PC-3 (cell line): ENCODE measurements at regions not wholly inside any gene's neighbourhood (a gene's known extent, or its start where the extent isn't known, plus 50 kb on each side); places are given as distances from the start of the nearest gene placed in this dataset.
"Not testable (repeated sequence)": the region's sequence is repeated elsewhere in the genome, so short reads cannot be mapped to it uniquely, and the experiment has no call there.

ENCODE experiments used
- ATAC-seq: fragments of 200-7000 bp; cut with Tn5 transposase; 2 replicates; pipeline ENCODE4 v1.9.1; 2020; ENCODE audit warnings: mild to moderate bottlenecking, moderate library complexity
- BruUV-seq: library from RNA; stranded (reverse); fragments of 400-500 nt; replicated peaks from 2 replicates; lab custom pipeline; 2021; lab: Mats Ljungman, UMichigan
- CTCF ChIA-PET: fragments of 300-600 bp; sonication (Branson Sonifier 250); formaldehyde crosslinking; loops from one replicate; lab custom pipeline; 2022; ENCODE audit warnings: antibody characterized with exemption; lab: Charles Lee
- POLR2A ChIA-PET: fragments of 300-600 bp; sonication (Branson Sonifier 250); formaldehyde crosslinking; loops from one replicate; lab custom pipeline; 2022; ENCODE audit warnings: antibody characterized with exemption; ENCODE audit not compliant: unreplicated experiment; lab: Charles Lee
- DNase-seq: peaks from one replicate; pipeline ENCODE4 v3.0.0-alpha.2; 2015
- H2AFZ ChIP-seq: fragments of 300-600 bp; sonication (generic); 2 replicates; pipeline ENCODE4 v1.6.0; 2016; ENCODE audit warnings: antibody characterized with exemption, low read length
- H3F3A ChIP-seq: fragments of 300-600 bp; sonication (generic); one replicate; pipeline ENCODE4 v1.6.0; 2017; ENCODE audit warnings: antibody characterized with exemption, low read length, control low read depth, mild to moderate bottlenecking; ENCODE audit not compliant: unreplicated experiment
- H3K27ac ChIP-seq: fragments of 300-600 bp; sonication (generic); 2 replicates; pipeline ENCODE4 v1.5.1; 2016; ENCODE audit warnings: mild to moderate bottlenecking, low read length
- H3K27me3 ChIP-seq: fragments of 300-600 bp; sonication (generic); 2 replicates; pipeline ENCODE4 v1.6.1; 2016; ENCODE audit warnings: low read length, mixed read lengths
- H3K36me3 ChIP-seq: fragments of 300-600 bp; sonication (generic); 2 replicates; pipeline ENCODE4 v1.6.1; 2016; ENCODE audit warnings: low read depth, mixed run types, low read length, mixed read lengths
- H3K4me1 ChIP-seq: fragments of 300-600 bp; sonication (generic); 2 replicates; pipeline ENCODE4 v1.5.1; 2016; ENCODE audit warnings: low read length; ENCODE audit not compliant: insufficient read depth
- H3K4me2 ChIP-seq: fragments of 300-600 bp; sonication (generic); 2 replicates; pipeline ENCODE4 v1.6.0; 2016; ENCODE audit warnings: low read length
- H3K4me3 ChIP-seq: fragments of 300-600 bp; sonication (generic); 2 replicates; pipeline ENCODE4 v1.5.1; 2016; ENCODE audit warnings: mild to moderate bottlenecking, low read length, mixed read lengths
- H3K79me2 ChIP-seq: fragments of 300-600 bp; sonication (generic); 2 replicates; pipeline ENCODE4 v1.6.1; 2017; ENCODE audit warnings: low read length, mixed read lengths
- H3K9ac ChIP-seq: fragments of 300-600 bp; sonication (generic); 2 replicates; pipeline ENCODE4 v1.6.0; 2016; ENCODE audit warnings: mild to moderate bottlenecking, low read length
- H3K9me2 ChIP-seq: fragments of 300-600 bp; sonication (generic); replicated peaks from 2 replicates; pipeline ENCODE4 v1.6.1; 2016; ENCODE audit warnings: mixed run types, low read length, mixed read lengths
- H3K9me3 ChIP-seq: fragments of 300-600 bp; sonication (generic); 2 replicates; pipeline ENCODE4 v1.6.1; 2016; ENCODE audit warnings: low read length, mixed read lengths
- H4K20me1 ChIP-seq: fragments of 300-600 bp; sonication (generic); 2 replicates; pipeline ENCODE4 v1.6.1; 2016; ENCODE audit warnings: low read length, mixed read lengths
- EZH2 ChIP-seq: fragments of 300-600 bp; sonication (generic); IDR thresholded peaks from one replicate; pipeline ENCODE4 v1.6.1; 2017; ENCODE audit warnings: antibody characterized with exemption, mild to moderate bottlenecking, low read length; ENCODE audit not compliant: unreplicated experiment
- EZH2phosphoT487 ChIP-seq: fragments of 300-600 bp; sonication (generic); IDR thresholded peaks from 2 replicates; pipeline ENCODE4 v1.6.1; 2018; ENCODE audit warnings: mild to moderate bottlenecking, antibody characterized with exemption, low read length, borderline replicate concordance
- intact Hi-C: fragments of 100-400 bp; cut with micrococcal nuclease; formaldehyde crosslinking; loops from 2 replicates; pipeline ENCODE4 v1.9.0; 2023
- TF ChIP-seq, protein P1 (sequence below): fragments of 300-600 bp; sonication (generic); conservative IDR thresholded peaks from 2 replicates; pipeline ENCODE4 v1.5.1; 2017; ENCODE audit warnings: antibody characterized with exemption, low read depth, mild to moderate bottlenecking, low read length

GRCh38 chr11:21658654-21659193 is 534.2 kb upstream of the ANO5 start:
- Histone ChIP-seq H3K79me2 (no peaks in the 10 kb centered on the region), H3K27me3 (no peaks in the 10 kb centered on the region), H3K4me3 (no peak overlapping the region), H2AFZ (no peak overlapping the region), H3K9me2 (no peaks in the 10 kb centered on the region), H3K9ac (no peak overlapping the region), H3K4me1 (no peaks in the 10 kb centered on the region), H3K4me2 (no peak overlapping the region), H3K36me3 (no peaks in the 10 kb centered on the region), H4K20me1 (no peaks in the 10 kb centered on the region), H3K27ac (no peak overlapping the region), H3K9me3 (peaks cover 7% of the 10 kb centered on the region; the same call in 1 of the 2 replicates), H3F3A (no peaks in the 10 kb centered on the region)
- intact Hi-C loops, result no loop called here
- CTCF ChIA-PET, result no interaction called here
- POLR2A ChIA-PET, result no interaction called here
- ATAC-seq (no peak), DNase-seq (no peak)
- no peak for TF ChIP-seq EZH2
- TF ChIP-seq, protein P1, sequence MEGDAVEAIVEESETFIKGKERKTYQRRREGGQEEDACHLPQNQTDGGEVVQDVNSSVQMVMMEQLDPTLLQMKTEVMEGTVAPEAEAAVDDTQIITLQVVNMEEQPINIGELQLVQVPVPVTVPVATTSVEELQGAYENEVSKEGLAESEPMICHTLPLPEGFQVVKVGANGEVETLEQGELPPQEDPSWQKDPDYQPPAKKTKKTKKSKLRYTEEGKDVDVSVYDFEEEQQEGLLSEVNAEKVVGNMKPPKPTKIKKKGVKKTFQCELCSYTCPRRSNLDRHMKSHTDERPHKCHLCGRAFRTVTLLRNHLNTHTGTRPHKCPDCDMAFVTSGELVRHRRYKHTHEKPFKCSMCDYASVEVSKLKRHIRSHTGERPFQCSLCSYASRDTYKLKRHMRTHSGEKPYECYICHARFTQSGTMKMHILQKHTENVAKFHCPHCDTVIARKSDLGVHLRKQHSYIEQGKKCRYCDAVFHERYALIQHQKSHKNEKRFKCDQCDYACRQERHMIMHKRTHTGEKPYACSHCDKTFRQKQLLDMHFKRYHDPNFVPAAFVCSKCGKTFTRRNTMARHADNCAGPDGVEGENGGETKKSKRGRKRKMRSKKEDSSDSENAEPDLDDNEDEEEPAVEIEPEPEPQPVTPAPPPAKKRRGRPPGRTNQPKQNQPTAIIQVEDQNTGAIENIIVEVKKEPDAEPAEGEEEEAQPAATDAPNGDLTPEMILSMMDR, result no peak
- TF ChIP-seq EZH2phosphoT487, result no peak
- no TSS peak for BruUV-seq

DNA sequence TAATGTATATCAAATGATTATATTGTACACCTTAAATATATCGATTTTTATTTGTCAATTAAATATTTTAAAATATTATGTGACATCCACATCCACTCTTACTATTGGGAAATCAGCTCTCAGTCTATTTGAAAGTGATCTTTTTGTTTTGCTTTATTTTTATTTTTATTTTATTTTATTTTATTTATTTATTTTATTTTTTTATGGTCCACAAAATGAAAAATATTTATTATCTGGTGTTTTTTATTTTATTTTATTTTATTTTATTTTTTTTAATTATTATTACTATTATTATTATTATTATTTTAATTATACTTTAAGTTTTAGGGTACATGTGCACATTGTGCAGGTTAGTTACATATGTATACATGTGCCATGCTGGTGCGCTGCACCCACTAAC is 533.5 kb upstream of the ANO5 start:
- H3K4me3 ChIP-seq, H3K9me3 ChIP-seq, H3K79me2 ChIP-seq, BruUV-seq, CTCF ChIA-PET, intact Hi-C loops, DNase-seq, H3K9me2 ChIP-seq, POLR2A ChIA-PET, H3K9ac ChIP-seq, H3K27me3 ChIP-seq, H3F3A ChIP-seq, H3K4me2 ChIP-seq, H3K27ac ChIP-seq, H2AFZ ChIP-seq, H3K36me3 ChIP-seq, ATAC-seq, H4K20me1 ChIP-seq, H3K4me1 ChIP-seq: not testable (repeated sequence)

- H3K36me3 ChIP-seq, result no peaks in the 10 kb centered on the region
- H3K4me1 ChIP-seq, result no peaks in the 10 kb centered on the region
- ATAC-seq (no peak), DNase-seq (no peak)
- no peak overlapping the region for H3K4me2 ChIP-seq
- no TSS peak for BruUV-seq
- POLR2A ChIA-PET, result no interaction called here
- peaks cover 7% of the 10 kb centered on the region; the same call in 1 of the 2 replicates for H3K9me3 ChIP-seq
- intact Hi-C loops, result no loop called here
- H4K20me1 ChIP-seq, result no peaks in the 10 kb centered on the region
- H3K79me2 ChIP-seq, result no peaks in the 10 kb centered on the region
- no peaks in the 10 kb centered on the region for H3F3A ChIP-seq
- CTCF ChIA-PET, result no interaction called here
- H3K27me3 ChIP-seq, result no peaks in the 10 kb centered on the region
- no peak overlapping the region for H3K9ac ChIP-seq
- no peak overlapping the region for H2AFZ ChIP-seq
- H3K9me2 ChIP-seq, result no peaks in the 10 kb centered on the region
- H3K4me3 ChIP-seq, result no peak overlapping the region
- TF ChIP-seq, protein P1, result no peak
- no peak overlapping the region for H3K27ac ChIP-seq
Observed at GRCh38 chr11:21659961-21660360, 532.9 kb upstream of the ANO5 start.
